GM19023 (cell line): ENCODE measurements at regions not wholly inside any gene's neighbourhood (a gene's known extent, or its start where the extent isn't known, plus 50 kb on each side); places are given as distances from the start of the nearest gene placed in this dataset.

Source experiments
- ATAC-seq: cut with Tn5 transposase; IDR thresholded peaks from one replicate; pipeline ENCODE4 v1.9.1; 2021; ENCODE audit warnings: mild to moderate bottlenecking, moderate library complexity; ENCODE audit not compliant: unreplicated experiment

DNA sequence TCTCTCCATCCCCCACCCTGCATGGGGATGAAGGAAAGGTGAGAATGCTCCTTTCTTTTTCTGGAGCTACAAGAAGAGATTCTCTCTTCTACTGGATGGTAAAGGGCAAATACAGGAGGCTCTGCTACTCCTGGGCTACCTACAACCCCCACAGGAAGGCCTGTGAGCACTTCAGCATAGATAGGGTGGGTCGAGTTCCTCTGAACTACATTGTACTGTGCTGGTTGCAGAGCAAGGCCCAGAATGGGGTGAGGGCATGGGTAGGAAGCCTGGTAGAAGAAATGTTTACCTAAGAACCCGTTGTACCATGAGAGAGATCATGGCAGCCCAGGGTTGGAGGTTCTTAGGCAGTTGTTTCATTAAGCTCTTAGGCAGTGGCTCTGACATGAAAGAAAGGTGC lies 510.4 kb downstream of the MID1IP1 start:
- no peak for ATAC-seq

- ATAC-seq = no peak
These were observed 511.9 kb downstream of the MID1IP1 start for GRCh38 chrX:39313146-39313545.

GRCh38 chrX:39318506-39319343 lies 517.5 kb downstream of the MID1IP1 start:
- ATAC-seq = no peak

GRCh38 chrX:39320165-39320564 lies 518.9 kb downstream of the MID1IP1 start:
- no peak for ATAC-seq

- ATAC-seq = no peak
These were observed 521.2 kb downstream of the MID1IP1 start for GRCh38 chrX:39322496-39322895.

DNA sequence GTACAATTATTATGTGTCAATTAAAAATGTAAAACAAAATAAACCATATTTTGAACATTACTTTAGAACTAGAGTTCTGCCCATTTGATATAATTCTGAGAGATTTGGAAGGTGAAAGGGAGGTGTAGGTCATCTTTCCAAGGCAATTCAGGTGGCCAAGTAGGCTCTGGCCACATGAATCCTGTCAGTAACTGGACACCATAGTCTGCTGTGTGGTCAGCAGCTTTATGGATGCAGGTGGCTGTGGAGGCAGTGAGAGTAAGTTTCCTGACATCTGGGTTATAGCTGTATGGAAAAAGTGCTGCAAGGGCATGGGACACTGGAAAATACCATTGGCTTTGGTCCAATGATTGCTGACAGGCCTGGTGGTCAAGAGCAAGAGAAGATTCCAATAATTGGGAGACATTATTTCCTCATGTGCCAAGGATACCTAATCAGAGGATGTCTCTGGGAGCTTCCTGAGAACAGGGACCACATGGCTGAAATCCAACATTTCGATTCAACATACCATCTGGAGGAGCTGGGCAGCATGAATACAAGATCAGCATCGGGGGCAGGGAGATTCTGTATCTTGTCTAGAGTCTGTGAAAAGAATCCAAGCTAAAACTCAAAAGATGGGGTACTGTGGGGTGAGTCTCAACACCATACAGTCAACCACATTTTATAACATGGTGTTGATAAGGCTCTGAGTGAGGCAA lies 523.1 kb downstream of the MID1IP1 start:
- no peak for ATAC-seq

DNA sequence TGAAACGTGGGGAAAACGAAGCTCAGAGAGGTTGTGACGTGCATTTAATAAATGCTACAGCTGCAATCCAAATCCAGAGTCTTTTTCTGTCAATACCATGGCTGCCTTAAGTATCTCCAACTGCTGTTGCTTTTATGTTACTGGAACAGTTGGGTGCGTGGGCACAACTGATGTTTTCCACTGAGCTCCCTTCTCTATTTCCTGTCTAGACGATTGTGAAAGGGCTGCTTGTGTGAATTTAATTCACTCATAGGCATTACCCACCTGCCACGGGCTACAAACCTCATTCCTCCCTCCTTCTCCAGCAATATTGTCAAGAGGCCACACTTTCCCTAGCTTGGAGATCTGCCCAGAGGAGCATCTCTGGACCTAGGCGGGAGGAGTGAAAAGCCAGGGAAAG lies 526.0 kb downstream of the MID1IP1 start:
- ATAC-seq = no peak

- ATAC-seq = no peak
These were observed 526.4 kb downstream of the MID1IP1 start for GRCh38 chrX:39327705-39328104.

GRCh38 chrX:39328661-39329060 lies 527.4 kb downstream of the MID1IP1 start:
- no peak for ATAC-seq

GRCh38 chrX:39331082-39331704 lies 529.9 kb downstream of the MID1IP1 start:
- no peak for ATAC-seq

DNA sequence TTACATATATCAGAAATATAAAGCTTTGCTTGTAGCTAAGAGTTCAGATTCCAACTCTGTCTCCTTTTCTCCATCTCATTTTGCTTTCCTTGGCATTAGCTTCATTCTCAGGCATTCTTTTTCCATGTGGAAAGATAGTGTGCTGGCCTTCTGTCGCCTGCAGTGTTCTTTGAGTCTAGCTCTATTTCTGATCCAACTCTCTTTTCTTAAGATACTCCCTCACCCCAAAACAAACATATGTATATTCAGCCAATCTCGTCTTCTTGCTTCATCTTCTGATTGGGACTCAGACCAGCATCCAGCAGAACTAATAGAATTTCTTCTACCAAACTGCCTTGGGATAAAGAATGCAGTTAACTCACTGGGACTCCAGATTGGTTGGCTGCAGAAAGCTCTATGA lies 532.2 kb downstream of the MID1IP1 start:
- ATAC-seq = no peak

GRCh38 chrX:39335513-39336235 lies 534.4 kb downstream of the MID1IP1 start:
- no peak for ATAC-seq

- no peak for ATAC-seq
These were observed 535.5 kb downstream of the MID1IP1 start for GRCh38 chrX:39336671-39337311.

DNA sequence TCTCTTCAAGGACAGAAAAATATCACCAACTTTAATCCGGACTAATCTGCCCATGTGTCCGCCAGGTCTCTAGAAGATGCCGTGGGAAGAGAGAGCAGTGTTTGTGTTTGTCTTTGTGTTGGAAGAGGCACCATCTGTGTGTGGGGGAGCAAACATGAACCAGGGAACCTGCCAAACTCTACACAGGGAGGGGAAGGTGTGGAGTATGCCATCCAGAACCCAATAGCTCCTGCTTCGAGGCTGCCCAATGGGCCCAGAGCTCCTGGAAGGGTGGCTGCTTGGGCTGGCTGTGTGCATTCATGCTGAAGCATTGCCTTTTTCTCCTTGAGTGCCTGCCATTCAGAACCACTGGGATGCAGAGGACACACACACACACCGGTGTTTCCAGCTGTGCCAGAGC lies 536.2 kb downstream of the MID1IP1 start:
- ATAC-seq = no peak

DNA sequence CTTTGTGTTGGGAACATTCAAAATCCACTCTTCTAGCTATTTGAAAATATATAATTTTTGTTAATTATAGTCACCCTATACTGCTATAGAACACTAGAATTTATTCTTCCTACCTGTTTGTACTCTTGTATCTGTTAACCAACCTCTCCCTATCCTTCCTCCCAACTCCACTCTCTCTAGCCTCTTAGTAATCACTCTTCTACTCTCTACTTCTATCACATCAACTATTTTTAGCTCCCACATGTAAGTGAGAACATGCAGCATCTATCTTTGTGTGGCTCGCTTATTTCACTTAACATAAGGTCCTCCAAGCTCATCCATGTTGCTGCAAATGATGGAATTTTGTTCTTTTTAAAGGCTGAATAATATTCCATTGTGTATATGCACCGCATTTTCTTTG lies 537.3 kb downstream of the MID1IP1 start:
- no peak for ATAC-seq

DNA sequence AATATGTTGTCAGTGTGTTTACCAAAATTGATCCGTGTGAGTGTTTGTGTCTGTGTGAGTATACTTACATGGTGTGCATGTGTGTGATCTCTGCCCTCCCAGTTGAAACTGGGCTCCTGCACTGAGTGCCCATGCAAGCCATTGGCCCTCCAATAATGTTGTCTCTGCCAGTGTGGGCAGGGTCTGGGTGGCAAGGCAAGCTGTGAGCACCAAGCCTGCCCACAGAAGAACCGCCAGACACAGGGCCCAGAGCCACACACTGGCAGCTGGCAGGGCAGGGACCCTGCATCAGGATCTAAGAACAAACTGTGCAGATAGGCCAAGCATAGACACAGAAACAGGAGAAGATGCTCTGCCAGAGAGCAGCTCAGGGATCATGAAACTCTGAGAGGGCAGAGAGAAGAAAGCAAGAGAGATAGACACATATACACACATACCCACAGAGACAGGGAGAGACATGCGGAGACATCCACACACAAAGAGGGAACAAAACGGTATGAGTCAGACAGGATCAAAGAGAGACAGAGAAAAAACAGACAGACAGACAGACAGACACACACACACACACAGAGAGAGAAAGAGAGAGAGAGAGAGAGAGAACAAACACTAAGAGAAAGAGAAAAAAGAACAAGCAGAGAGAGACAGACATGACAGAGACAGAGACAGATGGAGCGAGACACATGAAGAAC lies 555.0 kb downstream of the MID1IP1 start:
- no peak for ATAC-seq

GRCh38 chrX:39360101-39360500 lies 558.8 kb downstream of the MID1IP1 start:
- no peak for ATAC-seq

GRCh38 chrX:39361736-39362135 lies 560.5 kb downstream of the MID1IP1 start:
- ATAC-seq = no peak

- no peak for ATAC-seq
These were observed 566.2 kb downstream of the MID1IP1 start for GRCh38 chrX:39367416-39367815.

DNA sequence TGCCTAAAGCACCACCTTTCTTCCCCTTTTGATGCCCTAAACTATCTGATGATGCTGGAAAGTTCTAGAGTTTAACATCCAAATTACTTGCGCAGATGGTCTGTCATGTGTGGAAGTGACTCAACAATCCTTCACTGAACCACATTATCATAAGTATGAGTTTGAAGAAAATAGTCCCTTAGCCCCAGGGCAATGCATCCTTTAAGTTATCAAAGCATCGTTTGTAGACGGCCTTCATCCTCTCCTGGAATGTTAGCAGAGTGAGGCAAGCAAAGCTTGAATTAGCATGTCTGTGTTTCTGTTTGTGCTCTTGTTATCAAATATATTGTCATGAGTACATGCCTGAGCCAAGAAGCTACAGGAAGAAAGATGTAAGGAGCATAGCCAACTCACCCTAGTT lies 570.9 kb downstream of the MID1IP1 start:
- no peak for ATAC-seq
